Neural crest cell (in vitro differentiated cells): ENCODE measurements at regions not wholly inside any gene's neighbourhood (a gene's known extent, or its start where the extent isn't known, plus 50 kb on each side); places are given as distances from the start of the nearest gene placed in this dataset.

ENCODE experiments used
- DNase-seq: peaks from one replicate; pipeline ENCODE4 v3.0.0; 2021; ENCODE audit warnings: low read depth, mixed read lengths, low spot score
- H3K27ac Mint-ChIP-seq: one replicate; pipeline ENCODE4 v1.8.0; 2021; ENCODE audit warnings: mild to moderate bottlenecking, mixed read lengths; ENCODE audit not compliant: unreplicated experiment
- H3K27me3 Mint-ChIP-seq: 2 replicates; pipeline ENCODE4 v1.8.0; 2021; ENCODE audit warnings: low read depth, mild to moderate bottlenecking, mixed read lengths
- H3K36me3 Mint-ChIP-seq: 2 replicates; pipeline ENCODE4 v1.8.0; 2021; ENCODE audit warnings: low read depth, mild to moderate bottlenecking, mixed read lengths
- H3K4me1 Mint-ChIP-seq: 2 replicates; pipeline ENCODE4 v1.8.0; 2021; ENCODE audit warnings: mixed read lengths
- H3K4me3 Mint-ChIP-seq: one replicate; pipeline ENCODE4 v1.8.0; 2021; ENCODE audit warnings: mild to moderate bottlenecking, mixed read lengths
- H3K9me3 Mint-ChIP-seq: 2 replicates; pipeline ENCODE4 v1.8.0; 2021; ENCODE audit warnings: mixed read lengths
- TF ChIP-seq, protein P1 (sequence below): fragments of 200-600 bp; sonication (generic); conservative IDR thresholded peaks from 2 replicates; pipeline ENCODE4 v1.5.0; 2021; ENCODE audit warnings: antibody characterized with exemption, mild to moderate bottlenecking

DNA sequence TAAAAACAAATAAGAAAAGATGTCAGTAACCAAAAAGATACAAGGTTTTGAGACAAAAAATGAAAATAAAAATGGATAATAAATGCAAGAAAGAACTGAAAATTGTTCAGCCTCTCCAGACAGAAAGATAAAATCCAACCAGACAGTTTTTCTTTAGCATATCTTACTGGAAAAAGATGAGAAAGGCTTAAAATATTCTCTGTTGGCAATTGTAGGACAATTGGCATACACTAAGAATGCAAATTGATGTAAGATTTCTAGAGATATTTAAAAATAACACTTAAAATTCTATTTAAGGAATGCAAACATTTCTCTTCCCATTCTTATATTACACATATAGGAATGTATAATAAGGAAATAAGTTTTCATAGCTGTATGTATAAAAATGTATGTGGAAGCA lies 590.6 kb downstream of the DSC3 start:
- no peak overlapping the region for H3K4me3 Mint-ChIP-seq
- H3K9me3 Mint-ChIP-seq, result no peaks in the 10 kb centered on the region
- no peaks in the 10 kb centered on the region for H3K36me3 Mint-ChIP-seq
- TF ChIP-seq, protein P1, sequence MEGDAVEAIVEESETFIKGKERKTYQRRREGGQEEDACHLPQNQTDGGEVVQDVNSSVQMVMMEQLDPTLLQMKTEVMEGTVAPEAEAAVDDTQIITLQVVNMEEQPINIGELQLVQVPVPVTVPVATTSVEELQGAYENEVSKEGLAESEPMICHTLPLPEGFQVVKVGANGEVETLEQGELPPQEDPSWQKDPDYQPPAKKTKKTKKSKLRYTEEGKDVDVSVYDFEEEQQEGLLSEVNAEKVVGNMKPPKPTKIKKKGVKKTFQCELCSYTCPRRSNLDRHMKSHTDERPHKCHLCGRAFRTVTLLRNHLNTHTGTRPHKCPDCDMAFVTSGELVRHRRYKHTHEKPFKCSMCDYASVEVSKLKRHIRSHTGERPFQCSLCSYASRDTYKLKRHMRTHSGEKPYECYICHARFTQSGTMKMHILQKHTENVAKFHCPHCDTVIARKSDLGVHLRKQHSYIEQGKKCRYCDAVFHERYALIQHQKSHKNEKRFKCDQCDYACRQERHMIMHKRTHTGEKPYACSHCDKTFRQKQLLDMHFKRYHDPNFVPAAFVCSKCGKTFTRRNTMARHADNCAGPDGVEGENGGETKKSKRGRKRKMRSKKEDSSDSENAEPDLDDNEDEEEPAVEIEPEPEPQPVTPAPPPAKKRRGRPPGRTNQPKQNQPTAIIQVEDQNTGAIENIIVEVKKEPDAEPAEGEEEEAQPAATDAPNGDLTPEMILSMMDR, result no peak
- H3K4me1 Mint-ChIP-seq, result peaks cover 5% of the 10 kb centered on the region
- H3K27ac Mint-ChIP-seq, result no peak overlapping the region
- no peaks in the 10 kb centered on the region for H3K27me3 Mint-ChIP-seq
- no peak for DNase-seq

DNA sequence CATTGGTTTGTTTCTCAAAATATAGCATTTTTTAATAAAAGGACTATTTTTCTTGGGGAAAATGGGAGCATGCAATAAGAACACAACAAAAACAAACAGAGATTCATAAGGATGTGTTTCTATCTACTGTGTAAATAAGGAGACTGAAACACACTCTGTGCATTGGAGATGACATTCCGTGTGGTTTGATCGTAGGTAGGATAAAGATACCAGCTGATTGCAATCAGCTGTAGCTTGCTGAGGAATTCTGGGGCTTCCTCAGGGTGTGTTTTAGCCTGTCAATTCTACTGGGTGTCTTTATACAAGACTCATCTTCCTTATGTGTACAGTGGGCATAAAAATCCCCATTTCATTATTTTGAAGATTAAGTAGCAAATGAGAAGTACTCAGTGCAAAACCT lies 591.6 kb downstream of the DSC3 start:
- DNase-seq, result no peak
- H3K27me3 Mint-ChIP-seq, result no peaks in the 10 kb centered on the region
- no peaks in the 10 kb centered on the region for H3K9me3 Mint-ChIP-seq
- no peak overlapping the region for H3K4me3 Mint-ChIP-seq
- TF ChIP-seq, protein P1, result no peak
- no peaks in the 10 kb centered on the region for H3K36me3 Mint-ChIP-seq
- no peak overlapping the region for H3K27ac Mint-ChIP-seq
- H3K4me1 Mint-ChIP-seq, result peaks cover 3% of the 10 kb centered on the region

DNA sequence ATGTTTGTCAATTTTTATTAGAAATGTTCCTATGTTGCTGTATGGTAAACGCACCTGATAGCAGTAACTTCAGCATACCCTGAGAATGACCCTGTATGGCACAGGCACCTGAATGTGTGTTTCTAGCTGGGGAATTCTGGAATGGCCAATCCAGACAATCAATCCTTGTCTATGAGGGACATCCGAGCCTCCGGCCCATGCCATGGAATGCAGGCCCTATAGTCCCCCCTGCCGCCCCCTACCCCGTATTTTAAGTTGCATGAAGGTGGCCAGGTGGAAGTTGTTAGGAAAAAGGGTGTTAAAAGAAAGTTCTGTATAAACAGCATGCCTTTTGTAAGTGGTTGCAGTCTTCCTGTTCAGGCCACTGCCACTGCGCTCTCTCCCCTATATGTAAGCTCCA lies 595.9 kb downstream of the DSC3 start:
- no peak for DNase-seq
- TF ChIP-seq, protein P1, result no peak
- H3K27me3 Mint-ChIP-seq, result no peaks in the 10 kb centered on the region
- no peak overlapping the region for H3K4me3 Mint-ChIP-seq
- no peaks in the 10 kb centered on the region for H3K4me1 Mint-ChIP-seq
- no peaks in the 10 kb centered on the region for H3K9me3 Mint-ChIP-seq
- H3K36me3 Mint-ChIP-seq, result no peaks in the 10 kb centered on the region
- H3K27ac Mint-ChIP-seq, result no peak overlapping the region

DNA sequence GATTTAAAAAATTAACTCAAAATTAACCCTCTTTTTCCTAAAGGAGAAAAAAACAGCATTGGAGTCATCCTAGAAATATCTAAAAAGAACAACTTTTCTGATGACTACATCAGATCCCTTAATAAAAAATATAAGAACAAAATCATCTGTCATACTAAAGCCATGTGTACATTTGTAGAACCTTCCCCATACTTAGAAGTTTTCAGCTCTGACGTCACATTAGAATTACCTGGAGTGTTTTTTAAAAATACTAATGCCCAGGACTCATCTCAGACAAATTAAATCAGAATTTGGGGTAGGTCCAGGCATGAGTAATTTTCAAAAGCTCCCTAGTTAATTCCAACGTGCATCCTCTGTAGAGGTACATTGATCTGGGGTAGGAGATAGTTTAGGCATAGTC lies 598.0 kb downstream of the DSC3 start:
- H3K4me1 Mint-ChIP-seq, result no peaks in the 10 kb centered on the region
- DNase-seq, result no peak
- H3K27me3 Mint-ChIP-seq, result no peaks in the 10 kb centered on the region
- H3K9me3 Mint-ChIP-seq, result no peaks in the 10 kb centered on the region
- TF ChIP-seq, protein P1, result no peak
- no peak overlapping the region for H3K27ac Mint-ChIP-seq
- no peak overlapping the region for H3K4me3 Mint-ChIP-seq
- no peaks in the 10 kb centered on the region for H3K36me3 Mint-ChIP-seq

DNA sequence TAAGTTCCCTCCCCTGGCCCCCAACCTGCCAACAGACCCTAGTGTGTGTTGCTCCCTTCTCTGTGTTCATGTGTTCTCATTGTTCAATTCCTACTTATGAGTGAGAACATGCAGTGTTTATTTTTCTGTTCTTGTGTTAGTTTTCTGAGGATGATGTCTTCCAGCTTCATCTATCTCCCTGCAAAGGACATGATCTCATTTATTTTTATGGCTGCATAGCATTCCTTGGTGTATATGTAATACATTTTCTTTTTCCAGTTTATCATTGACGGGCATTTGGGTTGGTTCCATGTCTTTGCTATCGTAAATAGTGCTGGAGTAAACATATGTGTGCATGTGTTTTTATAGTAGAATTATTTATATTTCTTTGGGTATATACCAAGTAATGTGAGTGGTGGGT lies 602.2 kb downstream of the DSC3 start:
- H3K27ac Mint-ChIP-seq, result no peak overlapping the region
- no peak for DNase-seq
- H3K9me3 Mint-ChIP-seq, result no peaks in the 10 kb centered on the region
- no peaks in the 10 kb centered on the region for H3K36me3 Mint-ChIP-seq
- H3K4me1 Mint-ChIP-seq, result no peaks in the 10 kb centered on the region
- H3K27me3 Mint-ChIP-seq, result no peaks in the 10 kb centered on the region
- no peak overlapping the region for H3K4me3 Mint-ChIP-seq
- TF ChIP-seq, protein P1, result no peak

DNA sequence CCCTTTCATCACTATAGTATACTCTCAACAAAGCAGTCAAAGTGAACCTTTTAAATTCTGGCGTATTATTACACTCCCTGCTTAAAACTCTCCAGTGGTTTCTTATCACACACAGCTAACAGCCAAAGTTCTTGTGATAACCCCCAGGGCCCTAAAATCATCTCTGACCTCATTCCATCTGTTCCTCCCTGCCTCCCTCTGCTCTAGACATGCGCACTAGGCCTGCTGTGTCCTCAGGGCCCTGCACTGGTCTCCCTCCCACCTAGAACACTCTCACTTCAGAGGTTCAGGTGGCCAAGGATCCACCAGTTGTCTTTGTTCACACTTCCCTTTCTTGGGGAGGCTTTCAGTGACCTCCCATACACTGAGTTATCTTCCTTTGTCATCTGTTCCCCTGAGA lies 603.4 kb downstream of the DSC3 start:
- Mint-ChIP-seq H3K27me3 (no peaks in the 10 kb centered on the region), H3K36me3 (no peaks in the 10 kb centered on the region), H3K9me3 (no peaks in the 10 kb centered on the region), H3K4me1 (no peaks in the 10 kb centered on the region), H3K4me3 (no peak overlapping the region), H3K27ac (no peak overlapping the region)
- TF ChIP-seq, protein P1, result no peak
- DNase-seq, result no peak
